OCI-LY3 (cell line): ENCODE measurements at regions not wholly inside any gene's neighbourhood (a gene's known extent, or its start where the extent isn't known, plus 50 kb on each side); places are given as distances from the start of the nearest gene placed in this dataset.

Experiments used
- H2AFZ ChIP-seq: fragments of 200-600, 300-600 bp; shearing (Covaris generic); 2 replicates; pipeline ENCODE4 v1.6.0; 2014; ENCODE audit warnings: antibody characterized with exemption, low read depth, low read length
- H3K27ac ChIP-seq: fragments of 200-600, 300-600 bp; sonication (generic); 2 replicates; pipeline ENCODE4 v1.5.1; 2014; ENCODE audit warnings: mild to moderate bottlenecking, low read length, moderate library complexity, mixed read lengths
- H3K27me3 ChIP-seq: fragments of 200-600, 300-600 bp; sonication (generic); 2 replicates; pipeline ENCODE4 v1.6.1; 2014; ENCODE audit warnings: low read depth, low read length, mixed read lengths
- H3K36me3 ChIP-seq: fragments of 200-600, 300-600 bp; sonication (generic); replicated peaks from 2 replicates; pipeline ENCODE3; 2014; ENCODE audit warnings: low read depth, low read length, mixed read lengths
- H3K4me1 ChIP-seq: fragments of 300-600, 200-600 bp; sonication (generic); 2 replicates; pipeline ENCODE4 v1.6.1; 2014; ENCODE audit warnings: low read length, mixed read lengths
- H3K4me2 ChIP-seq: fragments of 200-600, 300-600 bp; sonication (generic); 2 replicates; pipeline ENCODE4 v1.6.1; 2014; ENCODE audit warnings: low read length, mixed read lengths
- H3K4me3 ChIP-seq: fragments of 300-600, 200-600 bp; sonication (generic); 2 replicates; pipeline ENCODE4 v1.5.1; 2014; ENCODE audit warnings: antibody characterized with exemption, mild to moderate bottlenecking, low read length, moderate library complexity
- H3K79me2 ChIP-seq: fragments of 300-600, 200-600 bp; shearing (Covaris generic); 2 replicates; pipeline ENCODE4 v1.6.1; 2014; ENCODE audit warnings: mild to moderate bottlenecking, low read length, mixed read lengths
- H3K9ac ChIP-seq: fragments of 300-600, 200-600 bp; shearing (Covaris generic); 2 replicates; pipeline ENCODE4 v1.6.0; 2014; ENCODE audit warnings: mild to moderate bottlenecking, low read length, moderate library complexity
- H3K9me3 ChIP-seq: fragments of 200-600, 300-600 bp; shearing (Covaris generic); 2 replicates; pipeline ENCODE4 v1.6.1; 2014; ENCODE audit warnings: low read length, mixed read lengths; ENCODE audit not compliant: insufficient read depth
- H4K20me1 ChIP-seq: fragments of 200-600, 300-600 bp; sonication (generic); 2 replicates; pipeline ENCODE4 v1.6.1; 2016; ENCODE audit warnings: low read length, mixed read lengths; ENCODE audit not compliant: insufficient read depth
- EZH2phosphoT487 ChIP-seq: fragments of 200-600 bp; shearing (Covaris generic); IDR thresholded peaks from 2 replicates; pipeline ENCODE4 v1.6.1; 2018; ENCODE audit warnings: antibody characterized with exemption, mixed run types, low read depth
- TF ChIP-seq, protein P1 (sequence below): fragments of 200-600, 300-600 bp; sonication (generic); IDR thresholded peaks from 2 replicates; pipeline ENCODE4 v1.5.1; 2014; ENCODE audit warnings: antibody characterized with exemption, low read length, low read depth

DNA sequence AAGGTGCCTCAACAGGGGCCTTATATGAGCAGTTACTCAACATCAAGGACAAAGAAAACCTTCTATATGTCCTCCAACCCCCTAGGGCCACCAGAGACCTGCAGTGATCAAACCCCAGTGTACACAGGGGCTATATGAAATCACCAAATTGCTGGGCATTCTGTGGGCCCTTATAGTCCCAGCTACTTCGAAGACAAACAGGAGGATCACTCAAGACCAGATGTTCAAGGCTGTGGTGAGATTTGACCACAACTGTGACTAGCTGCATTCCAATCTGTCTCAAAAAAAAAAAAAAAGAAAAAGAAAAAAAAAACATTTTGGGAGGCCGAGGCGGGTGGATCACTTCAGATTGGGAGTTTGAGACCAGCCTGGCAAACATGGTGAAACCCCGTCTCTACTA, 51.0 kb upstream of the PRB2 start:
- H3K4me2 ChIP-seq, result no peak overlapping the region
- no peak overlapping the region for H2AFZ ChIP-seq
- no peak overlapping the region for H3K27ac ChIP-seq
- H3K79me2 ChIP-seq, result no peaks in the 10 kb centered on the region
- peaks cover 16% of the 10 kb centered on the region; the same call in 1 of the 2 replicates for H3K27me3 ChIP-seq
- no peak overlapping the region for H3K4me3 ChIP-seq
- no peaks in the 10 kb centered on the region for H3K9me3 ChIP-seq
- no peak for TF ChIP-seq EZH2phosphoT487
- TF ChIP-seq, protein P1, sequence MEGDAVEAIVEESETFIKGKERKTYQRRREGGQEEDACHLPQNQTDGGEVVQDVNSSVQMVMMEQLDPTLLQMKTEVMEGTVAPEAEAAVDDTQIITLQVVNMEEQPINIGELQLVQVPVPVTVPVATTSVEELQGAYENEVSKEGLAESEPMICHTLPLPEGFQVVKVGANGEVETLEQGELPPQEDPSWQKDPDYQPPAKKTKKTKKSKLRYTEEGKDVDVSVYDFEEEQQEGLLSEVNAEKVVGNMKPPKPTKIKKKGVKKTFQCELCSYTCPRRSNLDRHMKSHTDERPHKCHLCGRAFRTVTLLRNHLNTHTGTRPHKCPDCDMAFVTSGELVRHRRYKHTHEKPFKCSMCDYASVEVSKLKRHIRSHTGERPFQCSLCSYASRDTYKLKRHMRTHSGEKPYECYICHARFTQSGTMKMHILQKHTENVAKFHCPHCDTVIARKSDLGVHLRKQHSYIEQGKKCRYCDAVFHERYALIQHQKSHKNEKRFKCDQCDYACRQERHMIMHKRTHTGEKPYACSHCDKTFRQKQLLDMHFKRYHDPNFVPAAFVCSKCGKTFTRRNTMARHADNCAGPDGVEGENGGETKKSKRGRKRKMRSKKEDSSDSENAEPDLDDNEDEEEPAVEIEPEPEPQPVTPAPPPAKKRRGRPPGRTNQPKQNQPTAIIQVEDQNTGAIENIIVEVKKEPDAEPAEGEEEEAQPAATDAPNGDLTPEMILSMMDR, result no peak
- no peak overlapping the region for H3K9ac ChIP-seq
- no peaks in the 10 kb centered on the region for H3K36me3 ChIP-seq
- H3K4me1 ChIP-seq, result no peaks in the 10 kb centered on the region
- no peaks in the 10 kb centered on the region for H4K20me1 ChIP-seq

DNA sequence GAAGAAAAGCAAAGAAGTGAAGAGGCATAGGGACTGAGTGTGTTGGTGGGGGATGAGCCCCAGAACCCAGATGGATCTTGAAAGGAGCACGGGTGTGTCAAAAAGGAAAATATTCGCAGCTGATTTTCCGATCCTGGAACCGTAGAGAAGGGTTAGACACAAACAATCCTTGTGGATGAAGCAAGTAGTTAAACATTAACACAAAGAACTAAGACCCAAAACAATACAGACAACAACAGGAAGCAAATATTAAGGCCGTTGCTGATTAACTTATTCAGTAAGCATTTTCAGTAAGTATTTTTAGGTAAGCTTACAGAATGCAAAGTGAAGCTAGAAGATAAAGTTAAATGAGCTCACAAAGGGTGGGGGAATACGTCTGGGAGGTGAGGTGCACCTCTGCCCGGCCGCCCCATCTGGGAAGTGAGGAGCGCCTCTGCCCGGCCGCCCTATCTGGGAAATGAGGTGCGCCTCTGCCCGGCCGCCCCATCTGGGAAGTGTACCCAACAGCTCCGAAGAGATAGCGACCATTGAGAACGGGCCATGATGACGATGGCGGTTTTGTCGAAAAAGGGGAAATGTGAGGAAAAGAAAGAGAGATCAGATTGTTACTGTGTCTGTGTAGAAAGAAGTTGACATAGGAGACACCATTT, 62.8 kb upstream of the PRB2 start:
- Histone ChIP-seq H3K4me2 (no peak overlapping the region), H3K9ac (no peak overlapping the region), H3K27me3 (no peaks in the 10 kb centered on the region), H3K4me1 (no peaks in the 10 kb centered on the region), H4K20me1 (no peaks in the 10 kb centered on the region), H3K9me3 (no peaks in the 10 kb centered on the region), H3K4me3 (no peak overlapping the region), H3K79me2 (no peaks in the 10 kb centered on the region), H3K27ac (no peak overlapping the region), H2AFZ (no peak overlapping the region), H3K36me3 (no peaks in the 10 kb centered on the region)
- TF ChIP-seq, protein P1, result no peak

DNA sequence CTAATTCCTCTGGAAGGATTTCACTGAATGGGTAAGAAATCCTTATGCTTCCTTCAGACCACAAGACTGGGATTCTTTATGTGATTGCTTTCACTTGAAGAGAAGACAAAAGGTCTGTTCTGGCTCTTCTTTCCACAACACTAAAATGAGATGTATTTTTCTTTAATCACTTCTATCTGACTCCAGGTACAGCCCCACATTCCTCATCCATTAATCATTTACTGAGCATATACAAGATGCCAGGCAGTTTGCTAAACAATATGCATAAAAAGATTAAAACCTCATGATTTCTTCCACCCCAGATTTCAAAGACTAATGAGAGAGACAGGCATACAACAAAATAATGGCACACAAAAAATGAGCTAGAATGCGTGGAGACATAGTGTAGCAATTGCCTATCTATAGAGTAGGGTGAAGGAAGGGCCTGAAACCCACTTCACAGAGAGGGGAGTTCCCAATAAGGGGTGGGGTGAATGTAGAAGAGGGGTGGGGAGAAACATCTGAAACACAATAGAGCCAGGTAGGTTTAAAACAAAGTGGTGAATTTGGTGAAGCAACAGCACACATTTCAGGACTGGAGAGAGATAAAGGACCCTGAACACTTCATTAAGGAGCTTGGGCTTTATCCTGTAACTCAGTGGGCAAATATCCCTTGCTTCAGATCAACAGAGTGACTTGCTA, 65.1 kb upstream of the PRB2 start:
- Histone ChIP-seq H3K79me2 (no peaks in the 10 kb centered on the region), H3K27me3 (no peaks in the 10 kb centered on the region), H3K36me3 (no peaks in the 10 kb centered on the region), H3K9ac (no peak overlapping the region), H3K4me2 (no peak overlapping the region), H4K20me1 (no peaks in the 10 kb centered on the region), H3K9me3 (no peaks in the 10 kb centered on the region), H2AFZ (no peak overlapping the region), H3K4me1 (no peaks in the 10 kb centered on the region), H3K4me3 (no peak overlapping the region), H3K27ac (no peak overlapping the region)
- no peak for TF ChIP-seq EZH2phosphoT487
- TF ChIP-seq, protein P1, result no peak

DNA sequence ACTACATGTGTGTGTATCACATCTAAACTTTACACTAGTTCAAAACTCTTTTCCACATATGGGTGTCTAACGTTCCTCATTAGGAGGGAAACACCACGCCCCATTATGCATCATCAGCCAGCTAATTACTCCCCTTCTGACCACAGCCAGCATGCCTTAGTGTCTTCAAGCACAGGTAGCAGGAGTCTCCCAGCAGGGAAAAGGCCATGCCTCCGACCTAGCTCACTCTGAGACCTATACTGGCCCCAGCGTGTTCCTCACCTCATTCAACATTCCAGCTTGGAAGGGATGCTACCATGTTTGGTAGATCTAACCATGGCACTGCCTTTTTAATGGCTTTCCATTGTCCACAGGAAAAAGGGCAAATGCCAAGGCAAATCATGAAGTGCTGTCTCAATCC, 66.1 kb upstream of the PRB2 start:
- Histone ChIP-seq H4K20me1 (no peaks in the 10 kb centered on the region), H3K9ac (no peak overlapping the region), H3K9me3 (no peaks in the 10 kb centered on the region), H2AFZ (no peak overlapping the region), H3K4me1 (no peaks in the 10 kb centered on the region), H3K27ac (no peak overlapping the region), H3K4me2 (no peak overlapping the region), H3K36me3 (no peaks in the 10 kb centered on the region), H3K27me3 (no peaks in the 10 kb centered on the region), H3K79me2 (no peaks in the 10 kb centered on the region), H3K4me3 (no peak overlapping the region)
- TF ChIP-seq EZH2phosphoT487, result no peak
- TF ChIP-seq, protein P1, result no peak
